HCT116 (cell line): ENCODE measurements at regions not wholly inside any gene's neighbourhood (a gene's known extent, or its start where the extent isn't known, plus 50 kb on each side); places are given as distances from the start of the nearest gene placed in this dataset.
"Not testable (repeated sequence)": the region's sequence is repeated elsewhere in the genome, so short reads cannot be mapped to it uniquely, and the experiment has no call there.

Source experiments
- ATAC-seq: fragments of 200-7000 bp; cut with Tn5 transposase; 2 replicates; pipeline ENCODE4 v1.9.1; 2020; ENCODE audit warnings: mild to moderate bottlenecking, moderate library complexity
- BruUV-seq: library from RNA; stranded (reverse); fragments of 400-500 nt; replicated peaks from 2 replicates; lab custom pipeline; 2021; lab: Mats Ljungman, UMichigan
- CTCF ChIA-PET: fragments of 300-600 bp; sonication (Branson Sonifier 250); formaldehyde crosslinking; loops from one replicate; lab custom pipeline; 2021; ENCODE audit warnings: antibody characterized with exemption; lab: Charles Lee
- POLR2A ChIA-PET: fragments of 300-600, 350-600 bp; sonication (Branson Sonifier 250); formaldehyde crosslinking; loops from one replicate; lab custom pipeline; 2021; ENCODE audit warnings: antibody characterized with exemption; lab: Charles Lee
- RAD21 ChIA-PET, 2 experiments: fragments of 300-600 bp; sonication (Branson Sonifier 250); formaldehyde crosslinking; loops; one replicate each; lab custom pipeline; 2023; ENCODE audit warnings: low total read pairs in 2 of 2; ENCODE audit not compliant: uncharacterized antibody in 2 of 2, unreplicated experiment in 2 of 2, low non-redundant PET in 1 of 2; lab: Charles Lee
- DNase-seq: peaks from one replicate; pipeline ENCODE4 v3.0.0-alpha.2; 2010; ENCODE audit warnings: low read depth, low spot score
- H2AFZ ChIP-seq: fragments of 200-600 bp; shearing (Covaris generic), sonication (generic); 2 replicates; pipeline ENCODE4 v1.6.1; 2017; ENCODE audit warnings: low read depth, mixed run types, mixed read lengths, antibody characterized with exemption, low read length; ENCODE audit not compliant: poor library complexity, severe bottlenecking
- H3K27ac ChIP-seq: 2 replicates; pipeline ENCODE4 v1.5.1; 2012; ENCODE audit warnings: low read depth, low read length
- H3K27me3 ChIP-seq: fragments of 200-600 bp; sonication (generic); 2 replicates; pipeline ENCODE4 v1.6.1; 2016; ENCODE audit warnings: mixed run types, low read length, mixed read lengths; ENCODE audit not compliant: insufficient read depth
- H3K36me3 ChIP-seq, 2 experiments: fragments of 200-500 bp in 1 of 2; fragments of 200-600 bp in 1 of 2; sonication (Bioruptor generic) in 1 of 2; sonication (generic) in 1 of 2; 2 replicates each; pipeline versions ENCODE4 v1.5.1 to v1.6.1; 2014 to 2016; ENCODE audit warnings: low read length in 2 of 2, inconsistent platforms in 1 of 2, mixed read lengths in 1 of 2, mixed run types in 1 of 2; ENCODE audit not compliant: insufficient read depth in 2 of 2, control insufficient read depth in 1 of 2
- H3K4me1 ChIP-seq, 2 experiments: fragments of 200-600 bp in 1 of 2; sonication (generic) in 1 of 2; 2 replicates each; pipeline versions ENCODE4 v1.5.1 to v1.6.1; 2012 to 2017; ENCODE audit warnings: low read length in 2 of 2, inconsistent platforms in 1 of 2, mild to moderate bottlenecking in 1 of 2, mixed read lengths in 1 of 2, mixed run types in 1 of 2, moderate library complexity in 1 of 2; ENCODE audit not compliant: insufficient read depth in 2 of 2, control insufficient read depth in 1 of 2
- H3K4me2 ChIP-seq: fragments of 200-600 bp; sonication (generic); 2 replicates; pipeline ENCODE4 v1.6.1; 2017; ENCODE audit warnings: mixed run types, low read length, mixed read lengths
- H3K4me3 ChIP-seq, 2 experiments: fragments of 200-600 bp in 1 of 2; sonication (generic) in 1 of 2; replicated peaks in 1 of 2; 2 replicates each; pipeline ENCODE4 v1.5.1; 2011 to 2016; ENCODE audit warnings: low read length in 2 of 2, control low read depth in 1 of 2, low read depth in 1 of 2, mild to moderate bottlenecking in 1 of 2, mixed read lengths in 1 of 2, mixed run types in 1 of 2
- H3K79me2 ChIP-seq: fragments of 200-600 bp; sonication (generic); 2 replicates; pipeline ENCODE4 v1.6.1; 2017; ENCODE audit warnings: mild to moderate bottlenecking, mixed run types, low read length, moderate library complexity, mixed read lengths; ENCODE audit not compliant: insufficient read depth
- H3K9ac ChIP-seq: fragments of 200-600 bp; sonication (generic); 2 replicates; pipeline ENCODE4 v1.6.1; 2016; ENCODE audit warnings: low read length, mixed read lengths
- H3K9me2 ChIP-seq: fragments of 200-600 bp; sonication (generic), shearing (Covaris generic); 2 replicates; pipeline ENCODE4 v1.6.1; 2017; ENCODE audit warnings: mixed run types, mild to moderate bottlenecking, moderate library complexity; ENCODE audit not compliant: insufficient read depth
- H3K9me3 ChIP-seq, 2 experiments: fragments of 200-500 bp in 1 of 2; fragments of 200-600 bp in 1 of 2; sonication (Bioruptor generic) in 1 of 2; sonication (generic) in 1 of 2; 2 replicates each; pipeline ENCODE4 v1.6.1; 2014 to 2017; ENCODE audit warnings: low read length in 2 of 2, mixed read lengths in 2 of 2, inconsistent platforms in 1 of 2, low read depth in 1 of 2, mild to moderate bottlenecking in 1 of 2, mixed run types in 1 of 2, moderate library complexity in 1 of 2; ENCODE audit not compliant: control insufficient read depth in 1 of 2, insufficient read depth in 1 of 2
- H4K20me1 ChIP-seq: fragments of 200-600 bp; sonication (generic), shearing (Covaris generic); 2 replicates; pipeline ENCODE4 v1.6.1; 2017; ENCODE audit warnings: mixed run types, mild to moderate bottlenecking, moderate library complexity; ENCODE audit not compliant: insufficient read depth
- CEBPB ChIP-seq: IDR thresholded peaks from 2 replicates; pipeline ENCODE4 v1.6.1; 2012; ENCODE audit warnings: low read depth
- EGR1 ChIP-seq: IDR thresholded peaks from 2 replicates; pipeline ENCODE4 v1.6.1; 2012; ENCODE audit warnings: low read depth
- SIN3A ChIP-seq: IDR thresholded peaks from 2 replicates; pipeline ENCODE4 v1.6.1; 2012; ENCODE audit warnings: low read depth
- SRF ChIP-seq: IDR thresholded peaks from 2 replicates; pipeline ENCODE4 v1.6.1; 2012; ENCODE audit warnings: low read depth
- ZBTB33 ChIP-seq: IDR thresholded peaks from 2 replicates; pipeline ENCODE4 v1.6.1; 2011; ENCODE audit warnings: mild to moderate bottlenecking, low read length, moderate library complexity; ENCODE audit not compliant: insufficient replicate concordance; ENCODE audit errors: extremely low read depth
- intact Hi-C: fragments of 100-400 bp; cut with micrococcal nuclease; formaldehyde crosslinking; loops from 2 replicates; pipeline ENCODE4 v1.10.0; 2022
- TF ChIP-seq, protein P1 (sequence below): IDR thresholded peaks from 2 replicates; pipeline ENCODE4 v1.6.1; 2012; ENCODE audit warnings: low read depth

DNA sequence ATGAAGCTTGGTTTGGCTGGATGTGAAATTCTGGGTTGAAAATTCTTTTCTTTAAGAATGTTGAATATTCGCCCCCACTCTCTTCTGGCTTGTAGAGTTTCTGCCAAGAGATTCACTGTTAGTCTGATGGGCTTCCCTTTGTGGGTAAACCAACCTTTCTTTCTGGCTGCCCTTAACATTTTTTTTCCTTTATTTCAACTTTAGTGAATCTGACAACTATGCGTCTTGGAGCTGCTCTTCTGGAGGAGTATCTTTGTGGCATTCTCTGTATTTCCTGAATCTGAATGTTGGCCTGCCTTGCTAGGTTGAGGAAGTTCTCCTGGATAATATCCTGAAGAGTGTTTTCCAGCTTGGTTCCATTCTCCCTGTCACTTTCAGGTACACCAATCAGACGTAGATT is 751.2 kb upstream of the MEF2C start:
- ATAC-seq, H3K9ac ChIP-seq, H2AFZ ChIP-seq, DNase-seq, H3K79me2 ChIP-seq, CTCF ChIA-PET, H4K20me1 ChIP-seq, H3K9me3 ChIP-seq, H3K9me2 ChIP-seq, H3K4me3 ChIP-seq, RAD21 ChIA-PET, H3K27ac ChIP-seq, H3K27me3 ChIP-seq, H3K36me3 ChIP-seq, intact Hi-C loops, H3K4me1 ChIP-seq, H3K4me2 ChIP-seq, POLR2A ChIA-PET, BruUV-seq: not testable (repeated sequence)

GRCh38 chr5:89630064-89630463 is 747.1 kb upstream of the MEF2C start:
- H3K4me1 ChIP-seq, ATAC-seq, DNase-seq, H3K79me2 ChIP-seq, H3K27me3 ChIP-seq, BruUV-seq, H3K36me3 ChIP-seq, RAD21 ChIA-PET, CTCF ChIA-PET, H4K20me1 ChIP-seq, H3K4me2 ChIP-seq, POLR2A ChIA-PET, H3K9me2 ChIP-seq, H2AFZ ChIP-seq, H3K9me3 ChIP-seq, intact Hi-C loops, H3K27ac ChIP-seq, H3K9ac ChIP-seq, H3K4me3 ChIP-seq: not testable (repeated sequence)

GRCh38 chr5:89628876-89629635 is 746.1 kb upstream of the MEF2C start:
- ChIA-PET POLR2A (no interaction called here), RAD21 (no interaction called here), CTCF (no interaction called here)
- Histone ChIP-seq H4K20me1 (no peaks in the 10 kb centered on the region), H3K27ac (no peak overlapping the region), H3K9ac (no peak overlapping the region), H3K9me3 (no peaks in the 10 kb centered on the region), H3K36me3 (no peaks in the 10 kb centered on the region), H3K4me2 (no peak overlapping the region), H3K79me2 (no peaks in the 10 kb centered on the region), H3K9me2 (no peaks in the 10 kb centered on the region), H3K4me1 (no peaks in the 10 kb centered on the region), H2AFZ (no peak overlapping the region), H3K27me3 (no peaks in the 10 kb centered on the region), H3K4me3 (no peak overlapping the region)
- intact Hi-C loops: no loop called here
- DNase-seq (no peak), ATAC-seq (no peak)
- no TSS peak for BruUV-seq
- TF ChIP-seq SIN3A: no peak
- TF ChIP-seq CEBPB: no peak
- no peak for TF ChIP-seq ZBTB33
- TF ChIP-seq, protein P1, sequence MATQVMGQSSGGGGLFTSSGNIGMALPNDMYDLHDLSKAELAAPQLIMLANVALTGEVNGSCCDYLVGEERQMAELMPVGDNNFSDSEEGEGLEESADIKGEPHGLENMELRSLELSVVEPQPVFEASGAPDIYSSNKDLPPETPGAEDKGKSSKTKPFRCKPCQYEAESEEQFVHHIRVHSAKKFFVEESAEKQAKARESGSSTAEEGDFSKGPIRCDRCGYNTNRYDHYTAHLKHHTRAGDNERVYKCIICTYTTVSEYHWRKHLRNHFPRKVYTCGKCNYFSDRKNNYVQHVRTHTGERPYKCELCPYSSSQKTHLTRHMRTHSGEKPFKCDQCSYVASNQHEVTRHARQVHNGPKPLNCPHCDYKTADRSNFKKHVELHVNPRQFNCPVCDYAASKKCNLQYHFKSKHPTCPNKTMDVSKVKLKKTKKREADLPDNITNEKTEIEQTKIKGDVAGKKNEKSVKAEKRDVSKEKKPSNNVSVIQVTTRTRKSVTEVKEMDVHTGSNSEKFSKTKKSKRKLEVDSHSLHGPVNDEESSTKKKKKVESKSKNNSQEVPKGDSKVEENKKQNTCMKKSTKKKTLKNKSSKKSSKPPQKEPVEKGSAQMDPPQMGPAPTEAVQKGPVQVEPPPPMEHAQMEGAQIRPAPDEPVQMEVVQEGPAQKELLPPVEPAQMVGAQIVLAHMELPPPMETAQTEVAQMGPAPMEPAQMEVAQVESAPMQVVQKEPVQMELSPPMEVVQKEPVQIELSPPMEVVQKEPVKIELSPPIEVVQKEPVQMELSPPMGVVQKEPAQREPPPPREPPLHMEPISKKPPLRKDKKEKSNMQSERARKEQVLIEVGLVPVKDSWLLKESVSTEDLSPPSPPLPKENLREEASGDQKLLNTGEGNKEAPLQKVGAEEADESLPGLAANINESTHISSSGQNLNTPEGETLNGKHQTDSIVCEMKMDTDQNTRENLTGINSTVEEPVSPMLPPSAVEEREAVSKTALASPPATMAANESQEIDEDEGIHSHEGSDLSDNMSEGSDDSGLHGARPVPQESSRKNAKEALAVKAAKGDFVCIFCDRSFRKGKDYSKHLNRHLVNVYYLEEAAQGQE: no peak
- no peak for TF ChIP-seq EGR1
- TF ChIP-seq SRF: no peak
